ENCODE measurements at regions not wholly inside any gene's neighbourhood (a gene's known extent, or its start where the extent isn't known, plus 50 kb on each side); places are given as distances from the start of the nearest gene placed in this dataset.

DNA sequence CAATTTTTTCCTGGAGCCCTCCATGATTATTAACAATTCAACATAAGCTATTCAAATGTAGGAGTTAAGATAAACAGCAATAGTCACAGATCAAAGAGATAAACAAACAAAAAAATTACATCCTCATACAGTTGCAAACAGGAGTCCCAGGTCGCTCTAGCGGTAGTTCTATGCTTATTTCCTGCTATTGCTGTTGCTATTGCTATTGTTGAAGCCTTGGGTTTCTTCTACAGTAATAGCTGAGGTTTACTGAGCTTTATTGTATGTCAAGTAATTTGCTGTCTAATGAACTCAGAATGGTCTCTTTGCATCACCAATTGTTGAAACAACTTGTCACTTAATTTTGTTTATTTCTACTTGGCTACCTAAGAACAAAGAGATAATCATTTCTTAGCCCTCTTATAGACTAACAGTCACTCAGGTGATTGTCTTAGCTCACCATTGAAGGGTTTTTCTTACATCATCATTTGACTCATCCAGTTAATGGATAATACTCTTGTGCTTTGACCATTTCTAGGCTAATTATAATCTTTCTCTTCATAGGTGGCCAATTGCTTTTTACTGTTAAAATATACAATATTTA lies 654.6 kb downstream of the MECOM start:
- no peak overlapping the region for H3K27ac ChIP-seq (ENCODE audit: low read depth in 2 of 2, low read length in 1 of 2)
- H3K36me3 ChIP-seq (replicated peaks in 1 of 2; ENCODE audit: control insufficient read depth in 1 of 2, insufficient read depth in 2 of 2, low read length in 1 of 2): no peaks in the 10 kb centered on the region
- H3K27me3 ChIP-seq (ENCODE audit: insufficient read depth): no peaks in the 10 kb centered on the region
- TF ChIP-seq, protein P1, sequence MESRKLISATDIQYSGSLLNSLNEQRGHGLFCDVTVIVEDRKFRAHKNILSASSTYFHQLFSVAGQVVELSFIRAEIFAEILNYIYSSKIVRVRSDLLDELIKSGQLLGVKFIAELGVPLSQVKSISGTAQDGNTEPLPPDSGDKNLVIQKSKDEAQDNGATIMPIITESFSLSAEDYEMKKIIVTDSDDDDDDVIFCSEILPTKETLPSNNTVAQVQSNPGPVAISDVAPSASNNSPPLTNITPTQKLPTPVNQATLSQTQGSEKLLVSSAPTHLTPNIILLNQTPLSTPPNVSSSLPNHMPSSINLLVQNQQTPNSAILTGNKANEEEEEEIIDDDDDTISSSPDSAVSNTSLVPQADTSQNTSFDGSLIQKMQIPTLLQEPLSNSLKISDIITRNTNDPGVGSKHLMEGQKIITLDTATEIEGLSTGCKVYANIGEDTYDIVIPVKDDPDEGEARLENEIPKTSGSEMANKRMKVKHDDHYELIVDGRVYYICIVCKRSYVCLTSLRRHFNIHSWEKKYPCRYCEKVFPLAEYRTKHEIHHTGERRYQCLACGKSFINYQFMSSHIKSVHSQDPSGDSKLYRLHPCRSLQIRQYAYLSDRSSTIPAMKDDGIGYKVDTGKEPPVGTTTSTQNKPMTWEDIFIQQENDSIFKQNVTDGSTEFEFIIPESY (IDR thresholded peaks at IDR 0.05; ENCODE audit: borderline replicate concordance, low read depth): no peak
- TF ChIP-seq RFX5 (IDR thresholded peaks at IDR 0.05; ENCODE audit: low read length): no peak
- no peak for TF ChIP-seq NRF1 (IDR thresholded peaks at IDR 0.05; ENCODE audit: low read depth, low read length)
- no peak for TF ChIP-seq MAX (IDR thresholded peaks at IDR 0.05; ENCODE audit: low read depth)
- TF ChIP-seq CHD2 (IDR thresholded peaks at IDR 0.05; ENCODE audit: low read length, partially characterized antibody): no peak
- no peak for TF ChIP-seq GABPA (IDR thresholded peaks at IDR 0.05; ENCODE audit: low read depth)
- TF ChIP-seq NFIC (IDR thresholded peaks at IDR 0.05; ENCODE audit: borderline replicate concordance): no peak
- TF ChIP-seq, protein P2, sequence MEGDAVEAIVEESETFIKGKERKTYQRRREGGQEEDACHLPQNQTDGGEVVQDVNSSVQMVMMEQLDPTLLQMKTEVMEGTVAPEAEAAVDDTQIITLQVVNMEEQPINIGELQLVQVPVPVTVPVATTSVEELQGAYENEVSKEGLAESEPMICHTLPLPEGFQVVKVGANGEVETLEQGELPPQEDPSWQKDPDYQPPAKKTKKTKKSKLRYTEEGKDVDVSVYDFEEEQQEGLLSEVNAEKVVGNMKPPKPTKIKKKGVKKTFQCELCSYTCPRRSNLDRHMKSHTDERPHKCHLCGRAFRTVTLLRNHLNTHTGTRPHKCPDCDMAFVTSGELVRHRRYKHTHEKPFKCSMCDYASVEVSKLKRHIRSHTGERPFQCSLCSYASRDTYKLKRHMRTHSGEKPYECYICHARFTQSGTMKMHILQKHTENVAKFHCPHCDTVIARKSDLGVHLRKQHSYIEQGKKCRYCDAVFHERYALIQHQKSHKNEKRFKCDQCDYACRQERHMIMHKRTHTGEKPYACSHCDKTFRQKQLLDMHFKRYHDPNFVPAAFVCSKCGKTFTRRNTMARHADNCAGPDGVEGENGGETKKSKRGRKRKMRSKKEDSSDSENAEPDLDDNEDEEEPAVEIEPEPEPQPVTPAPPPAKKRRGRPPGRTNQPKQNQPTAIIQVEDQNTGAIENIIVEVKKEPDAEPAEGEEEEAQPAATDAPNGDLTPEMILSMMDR (IDR thresholded peaks at IDR 0.05): no peak
- no peak for TF ChIP-seq TEAD4 (IDR thresholded peaks at IDR 0.05; ENCODE audit: borderline replicate concordance, insufficient read depth)
- TF ChIP-seq RXRA (IDR thresholded peaks at IDR 0.05; ENCODE audit: borderline replicate concordance, low read depth): no peak
- TF ChIP-seq, protein P3, sequence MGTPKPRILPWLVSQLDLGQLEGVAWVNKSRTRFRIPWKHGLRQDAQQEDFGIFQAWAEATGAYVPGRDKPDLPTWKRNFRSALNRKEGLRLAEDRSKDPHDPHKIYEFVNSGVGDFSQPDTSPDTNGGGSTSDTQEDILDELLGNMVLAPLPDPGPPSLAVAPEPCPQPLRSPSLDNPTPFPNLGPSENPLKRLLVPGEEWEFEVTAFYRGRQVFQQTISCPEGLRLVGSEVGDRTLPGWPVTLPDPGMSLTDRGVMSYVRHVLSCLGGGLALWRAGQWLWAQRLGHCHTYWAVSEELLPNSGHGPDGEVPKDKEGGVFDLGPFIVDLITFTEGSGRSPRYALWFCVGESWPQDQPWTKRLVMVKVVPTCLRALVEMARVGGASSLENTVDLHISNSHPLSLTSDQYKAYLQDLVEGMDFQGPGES (IDR thresholded peaks at IDR 0.05; ENCODE audit: low read depth, low read length): no peak
- TF ChIP-seq JUND (IDR thresholded peaks at IDR 0.05): no peak
- TF ChIP-seq YY1 (IDR thresholded peaks at IDR 0.05; ENCODE audit: low read depth): no peak
- TF ChIP-seq FOSL2 (IDR thresholded peaks at IDR 0.05; ENCODE audit: borderline replicate concordance, low read depth): no peak
- no peak for TF ChIP-seq MXI1 (IDR thresholded peaks at IDR 0.05; ENCODE audit: low read depth, low read length)
- TF ChIP-seq RCOR1 (IDR thresholded peaks at IDR 0.05; ENCODE audit: low read length): no peak
- TF ChIP-seq, protein P4, sequence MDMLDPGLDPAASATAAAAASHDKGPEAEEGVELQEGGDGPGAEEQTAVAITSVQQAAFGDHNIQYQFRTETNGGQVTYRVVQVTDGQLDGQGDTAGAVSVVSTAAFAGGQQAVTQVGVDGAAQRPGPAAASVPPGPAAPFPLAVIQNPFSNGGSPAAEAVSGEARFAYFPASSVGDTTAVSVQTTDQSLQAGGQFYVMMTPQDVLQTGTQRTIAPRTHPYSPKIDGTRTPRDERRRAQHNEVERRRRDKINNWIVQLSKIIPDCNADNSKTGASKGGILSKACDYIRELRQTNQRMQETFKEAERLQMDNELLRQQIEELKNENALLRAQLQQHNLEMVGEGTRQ (IDR thresholded peaks at IDR 0.05; ENCODE audit: borderline replicate concordance, low read depth, low read length): no peak
- TF ChIP-seq ELF1 (IDR thresholded peaks at IDR 0.05): no peak
- TF ChIP-seq RAD21 (IDR thresholded peaks at IDR 0.05; ENCODE audit: low read length): no peak
- TF ChIP-seq, protein P5, sequence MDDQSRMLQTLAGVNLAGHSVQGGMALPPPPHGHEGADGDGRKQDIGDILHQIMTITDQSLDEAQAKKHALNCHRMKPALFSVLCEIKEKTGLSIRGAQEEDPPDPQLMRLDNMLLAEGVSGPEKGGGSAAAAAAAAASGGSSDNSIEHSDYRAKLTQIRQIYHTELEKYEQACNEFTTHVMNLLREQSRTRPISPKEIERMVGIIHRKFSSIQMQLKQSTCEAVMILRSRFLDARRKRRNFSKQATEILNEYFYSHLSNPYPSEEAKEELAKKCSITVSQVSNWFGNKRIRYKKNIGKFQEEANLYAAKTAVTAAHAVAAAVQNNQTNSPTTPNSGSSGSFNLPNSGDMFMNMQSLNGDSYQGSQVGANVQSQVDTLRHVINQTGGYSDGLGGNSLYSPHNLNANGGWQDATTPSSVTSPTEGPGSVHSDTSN (IDR thresholded peaks at IDR 0.05): no peak
- no peak overlapping the region for H3K9ac ChIP-seq
- no peaks in the 10 kb centered on the region for H3K9me2 ChIP-seq
- H3K4me2 ChIP-seq: no peak overlapping the region
- H4K20me1 ChIP-seq (ENCODE audit: insufficient read depth): no peaks in the 10 kb centered on the region
- WGBS (ENCODE audit: low lambda C conversion rate): 2% methylated on average over 2 of the region's 2 CpGs
- no peak for DNase-seq
- H3K79me2 ChIP-seq (ENCODE audit: insufficient read depth): no peaks in the 10 kb centered on the region
- POLR2A ChIA-PET: interaction anchor here (0.6 kb wide), 1 partner anchor 811 kb away, joined by 3 read pairs; no protein-coding TSS in a partner anchor
- H2AFZ ChIP-seq (ENCODE audit: low read depth): no peak overlapping the region
- no peaks in the 10 kb centered on the region for H3F3A ChIP-seq (replicated peaks; ENCODE audit: insufficient read depth)
- H3K4me1 ChIP-seq (ENCODE audit: control insufficient read depth in 1 of 2, insufficient read depth in 2 of 2, low read depth in 1 of 2, low read length in 1 of 2): no peaks in the 10 kb centered on the region
- H3K9me3 ChIP-seq: no peaks in the 10 kb centered on the region
- CTCF ChIA-PET: interaction anchor here (0.9 kb wide), 1 partner anchor 144 kb away, joined by 3 read pairs; no protein-coding TSS in a partner anchor
- H3K4me3 ChIP-seq (ENCODE audit: low read depth in 2 of 2, low read length in 1 of 2): no peak overlapping the region

Measured in SK-N-SH (cell line).